SK-N-SH (cell line): ENCODE measurements at regions not wholly inside any gene's neighbourhood (a gene's known extent, or its start where the extent isn't known, plus 50 kb on each side); places are given as distances from the start of the nearest gene placed in this dataset.

Experiments
- CTCF ChIA-PET: fragments of 300-600, 350-600 bp; formaldehyde crosslinking; extraction: SDS; loops from one replicate; lab custom pipeline; 2021; lab: Yijun Ruan, JAX
- POLR2A ChIA-PET: fragments of 350-600 bp; sonication (Branson Sonifier 250); formaldehyde crosslinking; extraction: SDS; loops from one replicate; lab custom pipeline; 2020; ENCODE audit warnings: antibody characterized with exemption, inconsistent platforms; lab: Yijun Ruan, JAX
- DNase-seq: peaks from one replicate; pipeline ENCODE4 v3.0.0; 2012
- H2AFZ ChIP-seq: fragments of 200-600 bp; sonication (generic); 2 replicates; pipeline ENCODE4 v1.8.1; 2016; ENCODE audit warnings: antibody characterized with exemption, mild to moderate bottlenecking, low read depth
- H3F3A ChIP-seq: fragments of 200-600 bp; sonication (generic); replicated peaks from 2 replicates; pipeline ENCODE3; 2016; ENCODE audit warnings: antibody characterized with exemption, mild to moderate bottlenecking; ENCODE audit not compliant: insufficient read depth
- H3K27ac ChIP-seq, 2 experiments: fragments of 200-500 bp in 1 of 2; fragments of 200-600 bp in 1 of 2; sonication (Bioruptor generic) in 1 of 2; sonication (generic), shearing (Covaris generic) in 1 of 2; 2 replicates each; pipeline versions ENCODE4 v1.5.1 to v1.6.1; 2014 to 2016; ENCODE audit warnings: low read depth in 2 of 2, inconsistent platforms in 1 of 2, low read length in 1 of 2, mild to moderate bottlenecking in 1 of 2, mixed read lengths in 1 of 2
- H3K27me3 ChIP-seq: fragments of 200-600 bp; sonication (generic), shearing (Covaris generic); 2 replicates; pipeline ENCODE4 v1.6.1; 2016; ENCODE audit warnings: mixed run types; ENCODE audit not compliant: insufficient read depth
- H3K36me3 ChIP-seq, 2 experiments: fragments of 200-500 bp in 1 of 2; fragments of 200-600 bp in 1 of 2; sonication (Bioruptor generic) in 1 of 2; sonication (generic) in 1 of 2; replicated peaks in 1 of 2; 2 replicates each; pipeline versions ENCODE3 to v1.5.1; 2014 to 2016; ENCODE audit warnings: low read length in 1 of 2, mild to moderate bottlenecking in 1 of 2; ENCODE audit not compliant: insufficient read depth in 2 of 2, control insufficient read depth in 1 of 2
- H3K4me1 ChIP-seq, 2 experiments: fragments of 200-500 bp in 1 of 2; fragments of 200-600 bp in 1 of 2; sonication (Bioruptor generic) in 1 of 2; sonication (generic), shearing (Covaris generic) in 1 of 2; 2 replicates each; pipeline versions ENCODE4 v1.5.1 to v1.6.1; 2014 to 2016; ENCODE audit warnings: low read depth in 1 of 2, low read length in 1 of 2, mixed run types in 1 of 2; ENCODE audit not compliant: insufficient read depth in 2 of 2, control insufficient read depth in 1 of 2
- H3K4me2 ChIP-seq: fragments of 200-600 bp; sonication (generic), shearing (Covaris generic); 2 replicates; pipeline ENCODE4 v1.6.1; 2017; ENCODE audit warnings: mixed run types
- H3K4me3 ChIP-seq, 2 experiments: fragments of 200-500 bp in 1 of 2; fragments of 200-600 bp in 1 of 2; sonication (Bioruptor generic) in 1 of 2; sonication (generic), shearing (Covaris generic) in 1 of 2; 2 replicates each; pipeline versions ENCODE4 v1.5.1 to v1.8.1; 2014 to 2016; ENCODE audit warnings: low read depth in 2 of 2, inconsistent platforms in 1 of 2, low read length in 1 of 2, mild to moderate bottlenecking in 1 of 2, mixed read lengths in 1 of 2, moderate library complexity in 1 of 2
- H3K79me2 ChIP-seq: fragments of 200-600 bp; sonication (generic); 2 replicates; pipeline ENCODE4 v1.8.1; 2017; ENCODE audit warnings: mild to moderate bottlenecking; ENCODE audit not compliant: insufficient read depth
- H3K9ac ChIP-seq: fragments of 200-600 bp; sonication (generic); 2 replicates; pipeline ENCODE4 v1.6.1; 2017; ENCODE audit warnings: mixed run types
- H3K9me2 ChIP-seq: fragments of 200-600 bp; sonication (generic); 2 replicates; pipeline ENCODE4 v1.6.1; 2017; ENCODE audit warnings: mixed run types
- H3K9me3 ChIP-seq: fragments of 200-600 bp; sonication (generic); 2 replicates; pipeline ENCODE4 v1.6.1; 2017; ENCODE audit warnings: mixed run types, mild to moderate bottlenecking, moderate library complexity
- H4K20me1 ChIP-seq: fragments of 200-600 bp; sonication (generic); 2 replicates; pipeline ENCODE4 v1.6.1; 2017; ENCODE audit warnings: mild to moderate bottlenecking, mixed run types; ENCODE audit not compliant: insufficient read depth
- FOSL2 ChIP-seq: IDR thresholded peaks from 2 replicates; pipeline ENCODE4 v1.4.0; 2012; ENCODE audit warnings: low read depth, mild to moderate bottlenecking, moderate library complexity, borderline replicate concordance
- GABPA ChIP-seq: IDR thresholded peaks from 2 replicates; pipeline ENCODE4 v1.4.0; 2012; ENCODE audit warnings: low read depth, mild to moderate bottlenecking
- JUND ChIP-seq: IDR thresholded peaks from 2 replicates; pipeline ENCODE4 v1.4.0; 2012
- MXI1 ChIP-seq: IDR thresholded peaks from 2 replicates; pipeline ENCODE4 v1.6.1; 2012; ENCODE audit warnings: mild to moderate bottlenecking, low read depth, low read length, improper control_type of control experiment
- NRF1 ChIP-seq: IDR thresholded peaks from 2 replicates; pipeline ENCODE4 v1.6.1; 2012; ENCODE audit warnings: low read depth, mild to moderate bottlenecking, low read length
- RXRA ChIP-seq: IDR thresholded peaks from 2 replicates; pipeline ENCODE4 v1.4.0; 2012; ENCODE audit warnings: low read depth, mild to moderate bottlenecking, borderline replicate concordance
- SIN3A ChIP-seq: IDR thresholded peaks from 2 replicates; pipeline ENCODE4 v1.6.1; 2012; ENCODE audit warnings: low read depth, mild to moderate bottlenecking, low read length, moderate library complexity, borderline replicate concordance
- SMC3 ChIP-seq: IDR thresholded peaks from 2 replicates; pipeline ENCODE4 v1.6.1; 2012; ENCODE audit warnings: low read depth, low read length, improper control_type of control experiment
- TAF1 ChIP-seq: IDR thresholded peaks from 2 replicates; pipeline ENCODE4 v1.6.1; 2012; ENCODE audit warnings: low read depth, mild to moderate bottlenecking, low read length, moderate library complexity, borderline replicate concordance
- TCF12 ChIP-seq: IDR thresholded peaks from 2 replicates; pipeline ENCODE4 v1.4.0; 2012
- WGBS: methylation state at CpG from one replicate; pipeline ENCODE4 v1.1.6; 2017; ENCODE audit warnings: low lambda C conversion rate; 5-methylcytosine and 5-hydroxymethylcytosine counted together
- TF ChIP-seq, protein P1 (sequence below): IDR thresholded peaks from 2 replicates; pipeline ENCODE4 v1.6.1; 2012; ENCODE audit warnings: mild to moderate bottlenecking, low read depth, low read length, moderate library complexity
- TF ChIP-seq, protein P2 (sequence below): IDR thresholded peaks from 2 replicates; pipeline ENCODE4 v1.4.0; 2012; ENCODE audit warnings: low read depth, borderline replicate concordance
- TF ChIP-seq, protein P3 (sequence below): fragments of 150-350 bp; IDR thresholded peaks from 2 replicates; pipeline ENCODE4 v1.6.1; 2016; ENCODE audit warnings: mild to moderate bottlenecking, low read depth, low read length
- TF ChIP-seq, protein P4 (sequence below): IDR thresholded peaks from 2 replicates; pipeline ENCODE4 v1.4.0; 2012; ENCODE audit warnings: low read depth

DNA sequence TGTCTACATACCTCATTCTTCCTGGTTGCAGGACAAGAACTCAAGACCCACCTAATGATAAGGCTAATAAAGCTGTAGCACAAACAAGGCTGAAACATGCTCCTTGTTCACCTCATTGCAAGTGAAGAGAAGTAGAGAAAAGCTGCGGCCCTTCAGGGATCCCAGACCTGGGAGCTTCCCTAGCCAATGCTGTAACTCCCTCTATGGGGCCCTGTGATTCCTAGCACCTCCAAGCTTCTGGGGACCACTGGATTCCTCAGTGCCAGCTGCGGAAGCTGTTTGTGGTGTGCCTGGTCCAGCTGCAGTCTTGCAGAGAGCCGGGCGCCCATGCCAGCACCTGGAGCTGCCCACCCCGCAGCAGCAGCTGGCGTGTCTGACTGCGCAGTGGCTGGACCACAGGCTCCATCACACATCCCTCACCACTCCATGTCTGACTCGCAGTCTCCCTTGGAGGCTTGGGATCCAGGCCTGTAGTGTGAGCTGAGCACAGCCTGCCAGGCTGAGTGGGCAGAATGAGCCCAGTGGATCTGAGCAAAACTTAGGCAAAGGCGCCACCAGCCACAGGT is 737.2 kb upstream of the GJE1 start (continued):
- TF ChIP-seq FOSL2 = no peak

DNA sequence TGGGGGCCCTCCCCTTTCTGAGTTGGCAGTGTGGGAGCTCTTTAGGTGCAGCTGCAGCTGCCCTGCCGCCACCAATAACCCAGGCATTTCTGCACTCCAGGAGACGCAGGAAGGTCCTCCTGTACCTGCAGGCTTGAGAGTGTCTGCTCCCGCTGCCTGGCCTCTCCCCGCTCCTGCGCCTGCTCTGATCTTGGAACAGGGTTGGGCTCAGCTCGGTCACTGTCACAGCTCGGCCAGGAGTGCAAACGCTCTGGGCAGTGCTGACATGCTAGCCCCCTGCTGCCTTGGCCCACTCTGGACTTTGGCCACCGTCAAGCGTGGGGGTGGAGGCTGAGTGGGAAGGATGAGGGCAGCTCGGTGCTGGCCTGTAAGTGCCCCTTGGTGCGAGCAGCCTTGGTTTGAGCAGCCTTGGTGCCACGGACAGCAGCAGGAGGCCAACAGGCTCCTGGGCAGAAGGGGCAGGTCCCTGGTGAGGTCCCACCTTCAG is 738.1 kb upstream of the GJE1 start:
- Histone ChIP-seq H4K20me1 (no peaks in the 10 kb centered on the region), H3K27me3 (no peaks in the 10 kb centered on the region), H3F3A (no peaks in the 10 kb centered on the region), H3K27ac (no peak overlapping the region), H3K79me2 (no peaks in the 10 kb centered on the region), H3K9ac (no peak overlapping the region), H3K4me2 (no peak overlapping the region), H3K4me1 (no peaks in the 10 kb centered on the region), H3K4me3 (no peak overlapping the region), H3K9me3 (no peaks in the 10 kb centered on the region), H3K9me2 (no peaks in the 10 kb centered on the region), H2AFZ (no peak overlapping the region), H3K36me3 (no peaks in the 10 kb centered on the region)
- 28% methylated on average over 7 of the region's 13 CpGs for WGBS
- CTCF ChIA-PET = no interaction called here
- DNase-seq = no peak
- no peak for TF ChIP-seq SMC3
- TF ChIP-seq, protein P1, sequence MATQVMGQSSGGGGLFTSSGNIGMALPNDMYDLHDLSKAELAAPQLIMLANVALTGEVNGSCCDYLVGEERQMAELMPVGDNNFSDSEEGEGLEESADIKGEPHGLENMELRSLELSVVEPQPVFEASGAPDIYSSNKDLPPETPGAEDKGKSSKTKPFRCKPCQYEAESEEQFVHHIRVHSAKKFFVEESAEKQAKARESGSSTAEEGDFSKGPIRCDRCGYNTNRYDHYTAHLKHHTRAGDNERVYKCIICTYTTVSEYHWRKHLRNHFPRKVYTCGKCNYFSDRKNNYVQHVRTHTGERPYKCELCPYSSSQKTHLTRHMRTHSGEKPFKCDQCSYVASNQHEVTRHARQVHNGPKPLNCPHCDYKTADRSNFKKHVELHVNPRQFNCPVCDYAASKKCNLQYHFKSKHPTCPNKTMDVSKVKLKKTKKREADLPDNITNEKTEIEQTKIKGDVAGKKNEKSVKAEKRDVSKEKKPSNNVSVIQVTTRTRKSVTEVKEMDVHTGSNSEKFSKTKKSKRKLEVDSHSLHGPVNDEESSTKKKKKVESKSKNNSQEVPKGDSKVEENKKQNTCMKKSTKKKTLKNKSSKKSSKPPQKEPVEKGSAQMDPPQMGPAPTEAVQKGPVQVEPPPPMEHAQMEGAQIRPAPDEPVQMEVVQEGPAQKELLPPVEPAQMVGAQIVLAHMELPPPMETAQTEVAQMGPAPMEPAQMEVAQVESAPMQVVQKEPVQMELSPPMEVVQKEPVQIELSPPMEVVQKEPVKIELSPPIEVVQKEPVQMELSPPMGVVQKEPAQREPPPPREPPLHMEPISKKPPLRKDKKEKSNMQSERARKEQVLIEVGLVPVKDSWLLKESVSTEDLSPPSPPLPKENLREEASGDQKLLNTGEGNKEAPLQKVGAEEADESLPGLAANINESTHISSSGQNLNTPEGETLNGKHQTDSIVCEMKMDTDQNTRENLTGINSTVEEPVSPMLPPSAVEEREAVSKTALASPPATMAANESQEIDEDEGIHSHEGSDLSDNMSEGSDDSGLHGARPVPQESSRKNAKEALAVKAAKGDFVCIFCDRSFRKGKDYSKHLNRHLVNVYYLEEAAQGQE = no peak
- no peak for TF ChIP-seq NRF1
- POLR2A ChIA-PET = no interaction called here

DNA sequence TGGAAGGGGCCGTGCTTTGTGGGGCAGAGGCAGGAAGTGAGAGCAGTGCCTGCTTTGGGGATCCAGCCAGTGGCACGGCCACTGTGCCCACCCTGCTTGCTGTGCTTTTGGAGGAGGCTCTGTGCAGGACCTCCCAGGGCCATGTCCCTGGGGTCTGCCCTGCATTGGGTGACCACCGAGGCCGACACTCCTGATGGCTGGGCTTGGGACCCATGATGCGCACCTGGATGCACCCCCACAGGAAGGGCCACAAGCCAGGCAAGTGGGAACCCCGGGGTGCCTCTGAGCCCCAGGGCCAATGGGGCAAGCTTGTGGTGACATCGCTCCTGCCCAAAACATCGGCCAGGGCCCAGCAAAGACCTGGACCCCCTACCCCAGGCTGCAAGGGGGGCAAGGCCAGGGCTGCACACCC is 738.6 kb upstream of the GJE1 start:
- CTCF ChIA-PET = no interaction called here
- H3F3A ChIP-seq = no peaks in the 10 kb centered on the region
- no peak overlapping the region for H3K27ac ChIP-seq
- no peaks in the 10 kb centered on the region for H3K9me3 ChIP-seq
- H3K79me2 ChIP-seq = no peaks in the 10 kb centered on the region
- DNase-seq = peak; percentile 5
- H3K27me3 ChIP-seq = no peaks in the 10 kb centered on the region
- no peak overlapping the region for H2AFZ ChIP-seq
- no peaks in the 10 kb centered on the region for H4K20me1 ChIP-seq
- no peak overlapping the region for H3K9ac ChIP-seq
- no peak overlapping the region for H3K4me2 ChIP-seq
- POLR2A ChIA-PET = no interaction called here
- H3K4me1 ChIP-seq = no peaks in the 10 kb centered on the region
- no peaks in the 10 kb centered on the region for H3K9me2 ChIP-seq
- no peaks in the 10 kb centered on the region for H3K36me3 ChIP-seq
- no peak overlapping the region for H3K4me3 ChIP-seq
- 26% methylated on average over 4 of the region's 8 CpGs for WGBS
- TF ChIP-seq SIN3A = no peak
- TF ChIP-seq, protein P1 = no peak
- no peak for TF ChIP-seq RXRA
- TF ChIP-seq NRF1 = no peak
- TF ChIP-seq TCF12 = no peak
- no peak for TF ChIP-seq SMC3
- no peak for TF ChIP-seq TAF1
- TF ChIP-seq, protein P2, sequence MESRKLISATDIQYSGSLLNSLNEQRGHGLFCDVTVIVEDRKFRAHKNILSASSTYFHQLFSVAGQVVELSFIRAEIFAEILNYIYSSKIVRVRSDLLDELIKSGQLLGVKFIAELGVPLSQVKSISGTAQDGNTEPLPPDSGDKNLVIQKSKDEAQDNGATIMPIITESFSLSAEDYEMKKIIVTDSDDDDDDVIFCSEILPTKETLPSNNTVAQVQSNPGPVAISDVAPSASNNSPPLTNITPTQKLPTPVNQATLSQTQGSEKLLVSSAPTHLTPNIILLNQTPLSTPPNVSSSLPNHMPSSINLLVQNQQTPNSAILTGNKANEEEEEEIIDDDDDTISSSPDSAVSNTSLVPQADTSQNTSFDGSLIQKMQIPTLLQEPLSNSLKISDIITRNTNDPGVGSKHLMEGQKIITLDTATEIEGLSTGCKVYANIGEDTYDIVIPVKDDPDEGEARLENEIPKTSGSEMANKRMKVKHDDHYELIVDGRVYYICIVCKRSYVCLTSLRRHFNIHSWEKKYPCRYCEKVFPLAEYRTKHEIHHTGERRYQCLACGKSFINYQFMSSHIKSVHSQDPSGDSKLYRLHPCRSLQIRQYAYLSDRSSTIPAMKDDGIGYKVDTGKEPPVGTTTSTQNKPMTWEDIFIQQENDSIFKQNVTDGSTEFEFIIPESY = no peak
- TF ChIP-seq, protein P3, sequence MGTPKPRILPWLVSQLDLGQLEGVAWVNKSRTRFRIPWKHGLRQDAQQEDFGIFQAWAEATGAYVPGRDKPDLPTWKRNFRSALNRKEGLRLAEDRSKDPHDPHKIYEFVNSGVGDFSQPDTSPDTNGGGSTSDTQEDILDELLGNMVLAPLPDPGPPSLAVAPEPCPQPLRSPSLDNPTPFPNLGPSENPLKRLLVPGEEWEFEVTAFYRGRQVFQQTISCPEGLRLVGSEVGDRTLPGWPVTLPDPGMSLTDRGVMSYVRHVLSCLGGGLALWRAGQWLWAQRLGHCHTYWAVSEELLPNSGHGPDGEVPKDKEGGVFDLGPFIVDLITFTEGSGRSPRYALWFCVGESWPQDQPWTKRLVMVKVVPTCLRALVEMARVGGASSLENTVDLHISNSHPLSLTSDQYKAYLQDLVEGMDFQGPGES = no peak
- TF ChIP-seq, protein P4, sequence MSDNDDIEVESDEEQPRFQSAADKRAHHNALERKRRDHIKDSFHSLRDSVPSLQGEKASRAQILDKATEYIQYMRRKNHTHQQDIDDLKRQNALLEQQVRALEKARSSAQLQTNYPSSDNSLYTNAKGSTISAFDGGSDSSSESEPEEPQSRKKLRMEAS = no peak
- no peak for TF ChIP-seq GABPA
- TF ChIP-seq MXI1 = no peak
- no peak for TF ChIP-seq JUND
